HG02623 (cell line): ENCODE measurements at regions not wholly inside any gene's neighbourhood (a gene's known extent, or its start where the extent isn't known, plus 50 kb on each side); places are given as distances from the start of the nearest gene placed in this dataset.

Experiments
- ATAC-seq: cut with Tn5 transposase; IDR thresholded peaks from one replicate; pipeline ENCODE4 v1.9.1; 2021; ENCODE audit warnings: moderate library complexity; ENCODE audit not compliant: unreplicated experiment

- ATAC-seq: no peak
Observed at GRCh38 chr2:62304429-62305417, 108.8 kb downstream of the B3GNT2 start.

GRCh38 chr2:62303788-62304187 lies 107.9 kb downstream of the B3GNT2 start:
- no peak for ATAC-seq

- ATAC-seq: no peak
Observed at GRCh38 chr2:62302631-62303435, 106.9 kb downstream of the B3GNT2 start.

GRCh38 chr2:62300925-62301324 lies 105.0 kb downstream of the B3GNT2 start:
- no peak for ATAC-seq

- ATAC-seq: no peak
Observed at GRCh38 chr2:62297624-62298010, 101.7 kb downstream of the B3GNT2 start.

GRCh38 chr2:62296832-62297623 lies 101.1 kb downstream of the B3GNT2 start:
- ATAC-seq: no peak

GRCh38 chr2:62296034-62296831 lies 100.3 kb downstream of the B3GNT2 start:
- ATAC-seq: no peak

- peak; percentile 75 for ATAC-seq
Observed at GRCh38 chr2:62293490-62294271, 97.8 kb downstream of the B3GNT2 start.

- ATAC-seq: no peak
Observed at GRCh38 chr2:62293151-62293489, 97.2 kb downstream of the B3GNT2 start.

GRCh38 chr2:62292190-62292589 lies 96.3 kb downstream of the B3GNT2 start:
- no peak for ATAC-seq

- no peak for ATAC-seq
Observed at GRCh38 chr2:62291517-62292137, 95.7 kb downstream of the B3GNT2 start.

- ATAC-seq: no peak
Observed at GRCh38 chr2:62291052-62291451, 95.1 kb downstream of the B3GNT2 start.

- ATAC-seq: peak; percentile 75
Observed at GRCh38 chr2:62287899-62288880, 92.3 kb downstream of the B3GNT2 start.

GRCh38 chr2:62287282-62287681 lies 91.4 kb downstream of the B3GNT2 start:
- ATAC-seq: no peak

- ATAC-seq: no peak
Observed at GRCh38 chr2:62286089-62286785, 90.3 kb downstream of the B3GNT2 start.

GRCh38 chr2:62284980-62285379 lies 89.1 kb downstream of the B3GNT2 start:
- ATAC-seq: no peak

GRCh38 chr2:62284471-62284870 lies 88.6 kb downstream of the B3GNT2 start:
- no peak for ATAC-seq
